PC-3 (cell line): ENCODE measurements at regions not wholly inside any gene's neighbourhood (a gene's known extent, or its start where the extent isn't known, plus 50 kb on each side); places are given as distances from the start of the nearest gene placed in this dataset.

Experiments
- ATAC-seq: fragments of 200-7000 bp; cut with Tn5 transposase; 2 replicates; pipeline ENCODE4 v1.9.1; 2020; ENCODE audit warnings: mild to moderate bottlenecking, moderate library complexity
- BruUV-seq: library from RNA; stranded (reverse); fragments of 400-500 nt; replicated peaks from 2 replicates; lab custom pipeline; 2021; lab: Mats Ljungman, UMichigan
- CTCF ChIA-PET: fragments of 300-600 bp; sonication (Branson Sonifier 250); formaldehyde crosslinking; loops from one replicate; lab custom pipeline; 2022; ENCODE audit warnings: antibody characterized with exemption; lab: Charles Lee
- POLR2A ChIA-PET: fragments of 300-600 bp; sonication (Branson Sonifier 250); formaldehyde crosslinking; loops from one replicate; lab custom pipeline; 2022; ENCODE audit warnings: antibody characterized with exemption; ENCODE audit not compliant: unreplicated experiment; lab: Charles Lee
- DNase-seq: peaks from one replicate; pipeline ENCODE4 v3.0.0-alpha.2; 2015
- H2AFZ ChIP-seq: fragments of 300-600 bp; sonication (generic); 2 replicates; pipeline ENCODE4 v1.6.0; 2016; ENCODE audit warnings: antibody characterized with exemption, low read length
- H3F3A ChIP-seq: fragments of 300-600 bp; sonication (generic); one replicate; pipeline ENCODE4 v1.6.0; 2017; ENCODE audit warnings: antibody characterized with exemption, low read length, control low read depth, mild to moderate bottlenecking; ENCODE audit not compliant: unreplicated experiment
- H3K27ac ChIP-seq: fragments of 300-600 bp; sonication (generic); 2 replicates; pipeline ENCODE4 v1.5.1; 2016; ENCODE audit warnings: mild to moderate bottlenecking, low read length
- H3K27me3 ChIP-seq: fragments of 300-600 bp; sonication (generic); 2 replicates; pipeline ENCODE4 v1.6.1; 2016; ENCODE audit warnings: low read length, mixed read lengths
- H3K36me3 ChIP-seq: fragments of 300-600 bp; sonication (generic); 2 replicates; pipeline ENCODE4 v1.6.1; 2016; ENCODE audit warnings: low read depth, mixed run types, low read length, mixed read lengths
- H3K4me1 ChIP-seq: fragments of 300-600 bp; sonication (generic); 2 replicates; pipeline ENCODE4 v1.5.1; 2016; ENCODE audit warnings: low read length; ENCODE audit not compliant: insufficient read depth
- H3K4me2 ChIP-seq: fragments of 300-600 bp; sonication (generic); 2 replicates; pipeline ENCODE4 v1.6.0; 2016; ENCODE audit warnings: low read length
- H3K4me3 ChIP-seq: fragments of 300-600 bp; sonication (generic); 2 replicates; pipeline ENCODE4 v1.5.1; 2016; ENCODE audit warnings: mild to moderate bottlenecking, low read length, mixed read lengths
- H3K79me2 ChIP-seq: fragments of 300-600 bp; sonication (generic); 2 replicates; pipeline ENCODE4 v1.6.1; 2017; ENCODE audit warnings: low read length, mixed read lengths
- H3K9ac ChIP-seq: fragments of 300-600 bp; sonication (generic); 2 replicates; pipeline ENCODE4 v1.6.0; 2016; ENCODE audit warnings: mild to moderate bottlenecking, low read length
- H3K9me2 ChIP-seq: fragments of 300-600 bp; sonication (generic); replicated peaks from 2 replicates; pipeline ENCODE4 v1.6.1; 2016; ENCODE audit warnings: mixed run types, low read length, mixed read lengths
- H3K9me3 ChIP-seq: fragments of 300-600 bp; sonication (generic); 2 replicates; pipeline ENCODE4 v1.6.1; 2016; ENCODE audit warnings: low read length, mixed read lengths
- H4K20me1 ChIP-seq: fragments of 300-600 bp; sonication (generic); 2 replicates; pipeline ENCODE4 v1.6.1; 2016; ENCODE audit warnings: low read length, mixed read lengths
- CTCF ChIP-seq: fragments of 300-600 bp; sonication (generic); conservative IDR thresholded peaks from 2 replicates; pipeline ENCODE4 v1.5.1; 2017; ENCODE audit warnings: antibody characterized with exemption, low read depth, mild to moderate bottlenecking, low read length
- EZH2 ChIP-seq: fragments of 300-600 bp; sonication (generic); IDR thresholded peaks from one replicate; pipeline ENCODE4 v1.6.1; 2017; ENCODE audit warnings: antibody characterized with exemption, mild to moderate bottlenecking, low read length; ENCODE audit not compliant: unreplicated experiment
- EZH2phosphoT487 ChIP-seq: fragments of 300-600 bp; sonication (generic); IDR thresholded peaks from 2 replicates; pipeline ENCODE4 v1.6.1; 2018; ENCODE audit warnings: mild to moderate bottlenecking, antibody characterized with exemption, low read length, borderline replicate concordance
- intact Hi-C: fragments of 100-400 bp; cut with micrococcal nuclease; formaldehyde crosslinking; loops from 2 replicates; pipeline ENCODE4 v1.9.0; 2023

- Histone ChIP-seq H3K4me1 (peaks cover 17% of the 10 kb centered on the region), H3K4me2 (no peak overlapping the region), H4K20me1 (no peaks in the 10 kb centered on the region), H3K4me3 (no peak overlapping the region), H3K27ac (no peak overlapping the region), H3K9me3 (no peaks in the 10 kb centered on the region), H3F3A (no peaks in the 10 kb centered on the region), H3K79me2 (no peaks in the 10 kb centered on the region), H3K36me3 (no peaks in the 10 kb centered on the region), H3K27me3 (no peaks in the 10 kb centered on the region), H3K9me2 (no peaks in the 10 kb centered on the region), H3K9ac (no peak overlapping the region), H2AFZ (no peak overlapping the region)
- ChIA-PET CTCF (no interaction called here), POLR2A (no interaction called here)
- ATAC-seq (no peak), DNase-seq (no peak)
- BruUV-seq: no TSS peak
- TF ChIP-seq CTCF: no peak
- TF ChIP-seq EZH2phosphoT487: no peak
- no peak for TF ChIP-seq EZH2
- intact Hi-C loops: no loop called here
Measured at GRCh38 chr4:178081176-178081575, 638.9 kb upstream of the AGA start.

- no peak for ATAC-seq
- no TSS peak for BruUV-seq
Measured at GRCh38 chr4:178081896-178082295, 639.7 kb upstream of the AGA start.

GRCh38 chr4:178082906-178083305 lies 640.7 kb upstream of the AGA start:
- no peak for DNase-seq
- no peaks in the 10 kb centered on the region for H4K20me1 ChIP-seq
- peaks cover 17% of the 10 kb centered on the region for H3K4me1 ChIP-seq
- BruUV-seq: no TSS peak
- H3K27ac ChIP-seq: no peak overlapping the region
- H3K27me3 ChIP-seq: no peaks in the 10 kb centered on the region
- no peaks in the 10 kb centered on the region for H3K79me2 ChIP-seq
- no peak overlapping the region for H3K9ac ChIP-seq
- no peaks in the 10 kb centered on the region for H3K36me3 ChIP-seq
- intact Hi-C loops: no loop called here
- H2AFZ ChIP-seq: no peak overlapping the region
- TF ChIP-seq EZH2phosphoT487: no peak
- TF ChIP-seq CTCF: no peak
- TF ChIP-seq EZH2: no peak
- H3K9me2 ChIP-seq: no peaks in the 10 kb centered on the region
- H3F3A ChIP-seq: no peaks in the 10 kb centered on the region
- CTCF ChIA-PET: no interaction called here
- no peak for ATAC-seq
- H3K4me2 ChIP-seq: no peak overlapping the region
- POLR2A ChIA-PET: no interaction called here
- H3K4me3 ChIP-seq: no peak overlapping the region
- no peaks in the 10 kb centered on the region for H3K9me3 ChIP-seq

More at GRCh38 chr4:178081896-178082295, 639.7 kb upstream of the AGA start:
- Histone ChIP-seq H3K27ac (no peak overlapping the region), H3K27me3 (no peaks in the 10 kb centered on the region), H3K79me2 (no peaks in the 10 kb centered on the region), H3K9ac (no peak overlapping the region), H3F3A (no peaks in the 10 kb centered on the region), H2AFZ (no peak overlapping the region), H3K4me2 (no peak overlapping the region), H3K36me3 (no peaks in the 10 kb centered on the region), H3K9me3 (no peaks in the 10 kb centered on the region), H3K4me1 (peaks cover 17% of the 10 kb centered on the region), H4K20me1 (no peaks in the 10 kb centered on the region), H3K9me2 (no peaks in the 10 kb centered on the region), H3K4me3 (no peak overlapping the region)
- intact Hi-C loops: no loop called here
- TF ChIP-seq EZH2phosphoT487 (no peak), CTCF (no peak), EZH2 (no peak)
- DNase-seq: no peak
- POLR2A ChIA-PET: no interaction called here
- CTCF ChIA-PET: no interaction called here
